CD1c-positive myeloid dendritic cell (primary cell): ENCODE measurements at regions not wholly inside any gene's neighbourhood (a gene's known extent, or its start where the extent isn't known, plus 50 kb on each side); places are given as distances from the start of the nearest gene placed in this dataset.
"Not testable (repeated sequence)": the region's sequence is repeated elsewhere in the genome, so short reads cannot be mapped to it uniquely, and the experiment has no call there.

Experiments
- DNase-seq: peaks from one replicate; pipeline ENCODE4 v3.0.0-alpha.2; 2016; ENCODE audit errors: extremely low spot score

DNA sequence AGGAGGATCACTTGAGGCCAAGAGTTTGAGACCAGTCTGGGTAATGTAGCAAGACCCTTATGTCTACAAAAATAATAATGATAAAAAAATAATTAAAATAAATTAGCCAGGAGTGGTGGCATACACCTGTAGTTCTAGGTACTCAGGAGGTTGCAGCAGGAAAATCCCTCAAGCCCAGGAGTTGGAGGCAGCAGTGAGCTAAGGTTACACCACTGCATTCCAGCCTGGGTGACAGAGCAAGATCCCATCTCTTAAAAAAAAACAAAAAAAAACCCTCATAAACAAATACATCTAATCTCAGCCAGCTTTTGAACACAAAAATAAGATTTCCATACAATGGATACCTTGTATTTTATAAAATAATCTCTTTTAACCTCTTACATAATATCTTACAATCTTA is 363.3 kb upstream of the KLF4 start:
- DNase-seq: no peak

DNA sequence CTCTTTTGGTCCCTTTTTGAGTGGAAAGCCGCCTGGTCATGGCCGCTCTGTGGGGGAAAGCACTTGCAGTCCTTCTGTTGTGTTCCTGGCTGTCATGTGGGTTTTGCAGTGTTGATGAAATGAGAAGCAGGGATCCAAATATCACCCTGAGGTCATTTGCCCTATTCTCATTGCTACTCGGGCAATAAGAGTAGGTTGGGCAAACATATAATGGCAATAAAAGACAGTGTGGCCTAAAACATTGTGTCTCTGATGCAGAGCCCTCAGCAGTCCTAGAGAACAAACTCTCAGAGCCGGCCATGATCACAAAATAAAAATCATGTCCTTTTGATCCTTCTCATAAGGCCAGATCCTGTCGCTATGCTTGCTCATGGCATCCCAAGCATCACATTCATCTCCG is 361.1 kb upstream of the KLF4 start:
- DNase-seq: no peak

DNA sequence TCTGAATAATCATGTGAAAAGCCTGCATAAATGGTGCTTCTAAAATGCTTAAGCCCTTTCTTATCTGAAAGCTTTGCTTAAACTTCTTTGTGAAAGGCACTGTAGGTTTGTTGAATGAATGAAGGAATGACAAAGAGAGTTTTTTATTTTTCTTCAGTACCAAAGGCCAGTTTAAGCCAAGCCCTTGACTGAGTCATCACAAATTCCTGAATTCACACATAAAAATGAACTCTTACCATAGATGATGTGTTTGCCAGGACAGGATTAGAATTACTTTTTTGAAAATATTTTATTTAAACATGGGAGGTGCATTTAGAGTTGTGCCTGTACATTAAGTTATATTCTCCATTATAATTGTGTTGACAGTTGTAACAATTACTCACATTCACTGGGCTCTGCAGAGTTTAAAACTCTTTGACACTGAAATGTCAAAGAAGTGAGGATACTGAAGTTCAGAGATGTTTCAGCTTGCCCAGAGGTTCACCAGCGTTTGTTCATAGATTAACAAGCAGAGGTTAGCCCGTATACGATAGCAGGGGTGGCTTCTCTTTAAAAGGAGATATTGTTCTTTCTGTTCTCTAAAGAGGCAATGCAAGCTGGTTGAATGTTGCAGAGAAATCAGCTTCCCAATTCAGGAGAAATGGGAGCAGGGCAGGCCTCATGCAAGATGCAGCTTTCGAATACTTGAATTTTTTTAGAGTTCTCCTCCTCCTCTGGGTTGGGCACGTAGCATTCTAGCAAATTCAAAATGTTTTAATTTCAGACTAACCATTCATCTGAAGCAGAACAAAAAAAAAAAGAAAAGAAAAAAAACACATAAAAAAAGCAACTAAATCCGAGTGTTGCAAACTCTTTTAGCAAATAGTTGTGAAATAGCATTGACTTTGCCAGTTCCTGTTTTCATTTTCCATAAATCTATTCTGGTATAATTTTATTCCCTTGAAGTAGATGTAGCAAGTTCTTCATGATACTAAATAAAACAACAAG is 358.7 kb upstream of the KLF4 start:
- peak; percentile 81 for DNase-seq

DNA sequence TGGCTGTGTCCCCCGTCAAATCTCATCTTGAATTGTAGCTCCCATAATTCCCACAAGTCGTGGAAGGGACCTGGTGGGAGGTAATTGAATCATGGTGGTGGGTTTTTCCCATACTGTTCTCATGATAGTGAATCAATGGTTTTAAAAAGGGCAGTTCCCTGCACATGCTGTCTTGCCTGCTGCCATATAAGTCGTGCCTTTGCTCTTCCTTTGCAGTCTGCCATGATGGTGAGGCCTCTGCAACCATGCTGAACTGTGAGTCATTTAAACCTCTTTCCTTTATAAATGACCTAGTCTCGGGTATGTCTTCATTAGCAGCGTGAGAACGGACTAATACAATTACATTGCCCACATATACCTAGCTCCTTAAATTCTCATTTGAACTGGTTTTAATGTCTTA is 353.0 kb upstream of the KLF4 start:
- no peak for DNase-seq

DNA sequence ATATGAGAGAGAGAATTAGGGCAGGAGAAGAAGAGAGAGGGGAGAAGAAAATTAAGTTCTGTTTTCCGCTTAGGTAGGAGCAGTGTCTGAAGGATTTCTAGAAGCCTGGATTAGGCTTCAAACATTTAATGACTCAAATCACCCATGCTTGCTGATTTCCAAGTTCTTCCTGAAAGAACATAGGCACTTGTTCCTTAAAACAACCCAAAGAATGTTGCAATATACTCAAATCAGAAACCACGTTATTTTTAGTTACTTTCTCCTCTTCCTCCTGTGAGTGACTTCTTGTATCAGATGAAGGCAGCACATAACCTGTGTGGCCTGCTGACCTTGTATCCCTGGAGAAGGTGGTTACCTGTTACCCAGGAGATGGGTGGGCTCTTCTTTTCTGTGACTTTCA is 351.5 kb upstream of the KLF4 start:
- DNase-seq: peak; percentile 79

DNA sequence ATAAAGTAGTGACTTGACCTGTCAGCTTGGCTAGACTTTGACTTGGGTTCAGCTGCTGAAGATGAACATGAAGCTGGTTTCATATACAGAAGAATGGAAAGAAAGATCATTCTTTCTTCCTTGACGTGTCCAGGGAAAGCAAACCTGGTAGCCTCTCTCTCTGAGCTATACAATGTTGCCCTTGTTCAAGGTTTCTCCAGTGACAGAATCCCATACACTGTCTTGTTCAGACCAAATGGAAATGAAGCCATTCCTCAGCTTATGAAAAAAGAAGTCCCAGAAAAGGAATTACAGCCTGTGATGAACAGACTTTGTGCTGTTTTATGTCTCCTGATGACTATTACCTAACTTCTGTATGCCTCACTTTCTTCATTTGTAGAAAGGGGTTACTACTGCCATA is 349.8 kb upstream of the KLF4 start:
- no peak for DNase-seq

DNA sequence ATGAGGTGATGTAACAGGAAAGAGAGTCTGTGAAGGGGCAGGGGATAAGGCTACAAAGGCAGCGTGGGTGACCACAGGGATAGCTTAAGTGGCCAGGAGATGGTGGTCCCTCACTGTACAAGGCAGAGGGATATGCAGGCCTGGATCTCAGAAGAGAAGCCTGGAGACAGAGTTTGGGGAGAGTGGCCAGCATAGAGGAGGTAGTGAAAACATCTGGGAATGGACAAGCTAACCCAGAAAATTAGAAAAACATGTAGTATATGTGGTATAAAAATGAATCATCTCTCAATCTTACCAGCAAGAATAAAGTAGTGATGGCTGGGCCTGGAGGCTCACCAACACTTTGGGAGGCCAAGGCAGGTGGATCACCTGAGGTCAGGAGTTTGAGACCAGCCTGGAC is 349.2 kb upstream of the KLF4 start:
- DNase-seq: no peak

DNA sequence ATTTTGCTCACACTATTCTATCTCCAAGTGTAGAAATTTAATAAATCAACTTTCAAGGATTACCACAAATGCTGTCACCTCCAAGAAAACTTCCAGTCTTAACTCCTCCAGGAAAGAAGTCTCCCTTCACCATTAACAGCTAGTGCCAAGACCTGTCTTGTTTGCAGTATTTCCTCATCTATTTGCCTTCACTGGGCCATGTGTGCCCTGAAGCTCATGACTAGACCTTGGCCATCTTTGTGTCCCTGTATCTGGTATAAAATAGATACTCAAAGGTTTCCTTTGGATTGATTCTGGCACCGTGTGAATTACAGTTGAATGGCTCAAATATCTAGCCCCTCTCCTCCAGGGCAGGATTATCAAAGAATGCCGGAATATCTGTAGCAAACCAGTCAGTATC is 346.7 kb upstream of the KLF4 start:
- DNase-seq: no peak

DNA sequence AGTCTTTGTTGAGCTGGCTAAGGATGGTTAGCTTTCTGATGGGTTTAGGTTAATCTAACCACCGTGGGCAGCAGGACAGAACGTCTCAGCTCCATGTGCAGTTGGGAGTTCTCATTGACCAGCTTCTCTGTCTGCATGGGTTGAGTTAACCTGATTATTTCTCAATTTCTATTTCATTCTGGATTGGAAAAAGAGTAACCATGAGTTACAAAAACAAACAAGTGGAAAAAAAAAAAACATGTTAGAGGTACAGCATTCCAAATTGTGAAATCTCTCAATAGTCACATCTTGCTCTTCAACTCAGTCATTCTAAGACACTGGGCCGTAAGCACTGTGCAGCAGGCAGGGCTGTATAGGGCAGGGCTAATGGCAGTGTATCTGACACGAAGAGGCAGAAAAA is 343.7 kb upstream of the KLF4 start:
- DNase-seq: no peak

DNA sequence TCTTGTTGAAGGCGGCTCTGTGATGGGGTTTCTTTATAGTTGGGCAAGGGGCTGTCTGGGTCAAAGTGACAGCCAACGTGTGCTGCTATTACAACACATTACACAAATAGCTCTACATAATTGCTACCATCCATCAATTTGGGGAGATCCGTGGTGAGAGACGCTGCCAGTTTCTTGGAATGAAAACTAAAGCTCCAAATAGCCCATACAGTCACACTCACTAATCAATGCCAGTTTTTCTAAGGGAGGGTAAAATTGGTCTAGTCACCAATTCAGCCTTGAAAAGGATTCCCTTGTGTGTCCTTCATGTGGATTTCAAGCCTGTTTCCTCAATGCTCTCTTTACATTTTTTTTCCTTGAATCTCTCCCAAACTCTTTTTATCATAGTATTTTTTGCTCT is 343.3 kb upstream of the KLF4 start:
- DNase-seq: no peak

DNA sequence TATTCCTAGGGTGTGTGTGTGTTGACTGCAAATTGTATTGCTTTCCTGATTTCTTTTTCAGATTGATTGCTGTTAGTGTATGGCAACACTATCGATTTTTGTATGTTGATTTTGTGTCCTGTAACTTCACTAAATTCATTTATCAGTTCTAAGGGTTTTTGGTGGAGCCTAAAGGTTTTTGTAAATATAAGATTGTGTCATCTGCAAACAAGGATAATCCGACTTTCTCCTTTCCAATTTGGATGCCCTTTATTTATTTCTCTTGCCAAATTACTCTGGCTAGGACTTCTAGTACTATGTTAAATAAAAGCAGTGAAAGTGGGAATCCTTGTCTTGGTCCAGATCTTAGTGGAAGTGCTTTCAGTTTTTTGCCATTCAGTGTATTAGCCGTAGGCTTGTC is 340.9 kb upstream of the KLF4 start:
- no peak for DNase-seq

DNA sequence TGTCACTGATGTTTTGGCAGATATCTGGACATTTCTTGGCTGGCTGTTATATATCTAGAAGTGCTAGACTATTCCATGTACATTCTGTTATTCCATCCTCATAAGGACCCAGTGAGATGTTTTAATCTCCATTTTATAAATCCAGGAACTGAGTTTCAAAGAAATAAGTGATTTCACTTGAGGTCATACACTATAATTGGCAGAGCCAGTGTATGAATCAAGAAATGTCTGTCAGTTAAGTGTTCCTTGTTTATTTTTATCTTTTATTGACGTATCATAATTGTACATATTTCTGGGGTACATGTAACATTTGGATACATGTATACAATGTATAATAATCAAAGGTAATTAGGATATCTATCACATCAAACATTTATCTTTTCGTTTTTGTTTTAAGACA is 338.3 kb upstream of the KLF4 start:
- no peak for DNase-seq

DNA sequence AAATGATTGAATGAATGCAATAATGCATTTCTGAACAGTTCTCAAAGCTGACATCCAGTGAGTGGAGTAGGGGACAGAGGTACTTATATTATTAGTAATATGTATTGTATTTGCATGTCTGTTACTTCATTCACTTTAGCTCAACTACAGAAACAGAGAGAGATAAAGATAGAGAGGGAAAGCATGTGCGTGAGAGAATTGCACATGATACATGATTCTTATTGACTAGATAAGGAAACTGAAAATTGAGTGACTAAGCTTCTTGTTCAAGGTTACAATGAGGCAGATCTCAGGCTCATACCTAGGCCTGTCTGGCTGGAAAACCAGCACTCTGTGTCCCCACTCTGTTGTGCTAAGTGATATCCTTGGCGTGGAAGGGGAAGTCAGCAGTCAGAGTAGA is 337.7 kb upstream of the KLF4 start:
- DNase-seq: no peak

DNA sequence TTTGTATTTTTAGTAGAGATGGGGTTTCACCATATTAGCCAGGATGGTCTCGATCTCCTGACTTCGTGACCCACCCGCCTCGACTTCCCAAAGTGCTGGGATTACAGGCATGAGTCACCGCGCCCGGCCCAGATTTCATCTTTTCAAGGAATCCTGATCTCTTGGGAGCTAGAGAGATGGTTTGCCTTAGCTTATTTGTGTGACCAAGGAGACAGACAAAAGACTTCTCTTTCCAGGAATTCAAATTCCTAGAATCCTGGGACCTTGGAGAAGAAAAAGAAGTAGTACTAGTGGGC is 337.1 kb upstream of the KLF4 start:
- DNase-seq: not testable (repeated sequence)

DNA sequence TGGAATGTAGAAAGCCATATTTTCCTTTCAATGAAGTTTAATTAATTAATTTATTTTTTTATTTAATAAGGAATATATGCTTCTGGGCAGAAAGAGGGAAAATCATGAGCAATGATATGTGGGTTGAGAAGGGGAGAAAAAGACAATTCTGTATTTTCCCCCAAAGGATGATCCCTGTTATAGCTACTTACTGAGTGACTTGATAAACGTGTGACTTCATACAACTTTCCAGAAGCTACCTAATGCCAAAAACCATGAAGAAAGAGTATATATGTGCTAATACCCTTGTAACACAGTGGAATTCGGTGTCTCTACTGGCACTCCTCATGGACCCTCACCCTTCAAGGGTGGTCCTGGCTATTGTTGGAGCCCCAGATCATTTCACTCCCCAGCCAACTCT is 335.0 kb upstream of the KLF4 start:
- no peak for DNase-seq

DNA sequence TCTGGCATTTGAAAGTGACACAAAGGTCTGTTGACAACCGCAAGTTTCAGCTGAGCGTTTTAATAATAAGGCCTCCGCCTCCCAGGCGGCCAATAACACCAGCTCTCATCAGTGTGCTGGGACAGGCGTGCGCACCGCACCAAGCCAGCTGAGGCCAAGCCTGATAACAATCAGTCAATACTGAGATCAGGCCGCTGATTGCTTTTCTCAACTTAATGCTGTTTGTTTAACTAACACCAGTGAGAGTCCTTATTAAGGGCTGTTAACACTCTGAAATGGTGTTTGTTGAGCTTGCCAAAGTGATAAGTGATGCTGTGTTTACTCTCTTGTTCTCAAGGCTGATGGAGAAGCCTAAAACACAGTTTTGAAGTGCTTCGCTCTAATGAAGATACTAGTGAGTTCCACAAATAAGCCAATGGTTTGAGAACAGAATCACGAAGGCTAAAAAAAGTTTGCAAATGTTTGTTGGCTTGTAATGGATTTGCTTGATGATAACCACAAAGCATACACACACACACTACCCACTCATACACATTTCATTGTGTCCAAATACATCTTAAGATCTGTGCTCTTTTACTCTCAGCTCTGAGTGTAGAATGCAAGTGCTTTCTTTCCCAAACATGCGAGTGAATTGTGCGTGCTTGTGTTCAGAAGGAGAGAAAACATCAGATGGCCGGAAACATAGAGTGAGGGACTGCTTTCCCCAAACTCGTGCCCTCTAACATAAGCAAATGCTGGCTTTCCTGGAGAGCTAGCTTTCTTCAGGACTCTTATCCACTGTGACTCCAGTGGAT is 330.4 kb upstream of the KLF4 start:
- DNase-seq: no peak

DNA sequence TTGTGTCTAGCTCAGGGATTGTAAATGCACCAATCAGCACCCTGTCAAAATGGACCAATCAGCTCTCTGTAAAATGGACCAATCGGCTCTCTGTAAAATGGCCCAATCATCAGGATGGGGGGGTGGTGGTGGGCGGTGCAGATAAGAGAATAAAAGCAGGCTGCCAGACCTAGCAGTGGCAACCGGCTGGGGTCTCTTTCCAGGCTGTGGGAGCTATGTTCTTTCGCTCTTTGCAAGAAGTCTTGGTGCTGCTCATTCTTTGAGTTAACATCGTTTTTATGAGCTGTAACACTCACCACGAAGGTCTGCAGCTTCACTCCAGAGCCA is 328.9 kb upstream of the KLF4 start:
- not testable (repeated sequence) for DNase-seq

DNA sequence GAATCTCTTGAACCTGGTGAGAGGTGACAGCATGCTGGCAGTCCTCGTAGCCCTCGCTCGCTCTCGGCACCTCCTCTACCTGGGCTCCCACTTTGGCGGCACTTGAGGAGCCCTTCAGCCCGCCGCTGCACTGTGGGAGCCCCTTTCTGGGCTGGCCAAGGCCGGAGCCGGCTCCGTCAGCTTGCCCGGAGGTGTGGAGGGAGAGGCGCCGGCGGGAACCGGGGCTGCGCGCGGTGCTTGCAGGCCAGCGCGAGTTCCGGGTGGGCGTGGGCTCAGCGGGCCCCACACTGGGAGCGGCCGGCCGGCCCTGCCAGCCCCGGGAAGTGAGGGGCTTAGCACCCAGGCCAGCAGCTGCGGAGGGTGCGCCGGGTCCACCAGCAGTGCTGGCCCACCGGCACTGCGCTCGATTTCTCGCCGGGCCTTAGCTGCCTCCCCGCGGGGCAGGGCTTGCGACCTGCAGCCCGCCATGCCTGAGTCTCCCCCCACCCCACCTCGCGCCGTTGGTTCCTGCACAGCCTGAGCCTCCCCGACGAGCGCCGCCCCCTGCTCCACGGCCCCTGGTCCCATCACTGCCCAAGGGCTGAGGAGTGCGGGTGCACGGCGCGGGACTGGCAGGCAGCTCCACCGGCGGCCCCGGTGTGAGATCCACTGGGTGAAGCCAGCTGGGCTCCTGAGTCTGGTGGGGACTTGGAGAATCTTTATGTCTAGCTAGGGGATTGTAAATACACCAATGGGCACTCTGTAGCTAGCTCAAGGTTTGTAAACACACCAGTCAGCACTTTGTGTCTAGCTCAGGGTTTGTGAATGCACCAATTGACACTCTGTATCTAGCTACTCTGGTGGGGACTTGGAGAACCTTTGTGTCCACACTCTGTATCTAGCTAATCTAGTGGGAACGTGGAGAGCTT is 328.3 kb upstream of the KLF4 start:
- DNase-seq: not testable (repeated sequence)

DNA sequence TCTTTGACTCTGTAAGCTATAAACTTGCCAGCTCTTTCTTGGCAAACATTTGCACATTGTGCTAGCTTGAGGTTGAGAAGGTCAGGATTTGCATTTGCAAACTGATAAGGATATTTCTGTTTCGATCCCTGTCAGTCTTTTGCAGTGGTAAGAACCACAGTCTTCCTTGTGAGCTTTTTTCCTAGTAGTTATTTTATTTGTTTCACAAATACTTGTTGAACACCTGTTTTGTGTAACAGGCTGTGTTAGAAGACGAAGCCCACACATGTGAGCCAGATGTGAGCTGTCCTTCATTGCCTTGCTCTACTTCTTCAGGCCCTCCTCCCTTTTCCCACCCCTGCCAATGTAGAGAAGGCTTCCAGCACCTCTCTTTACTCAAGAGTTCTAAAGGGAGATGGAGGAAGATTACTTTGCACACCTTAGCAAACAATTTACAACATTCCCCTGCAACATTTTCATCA is 327.0 kb upstream of the KLF4 start:
- DNase-seq: no peak

DNA sequence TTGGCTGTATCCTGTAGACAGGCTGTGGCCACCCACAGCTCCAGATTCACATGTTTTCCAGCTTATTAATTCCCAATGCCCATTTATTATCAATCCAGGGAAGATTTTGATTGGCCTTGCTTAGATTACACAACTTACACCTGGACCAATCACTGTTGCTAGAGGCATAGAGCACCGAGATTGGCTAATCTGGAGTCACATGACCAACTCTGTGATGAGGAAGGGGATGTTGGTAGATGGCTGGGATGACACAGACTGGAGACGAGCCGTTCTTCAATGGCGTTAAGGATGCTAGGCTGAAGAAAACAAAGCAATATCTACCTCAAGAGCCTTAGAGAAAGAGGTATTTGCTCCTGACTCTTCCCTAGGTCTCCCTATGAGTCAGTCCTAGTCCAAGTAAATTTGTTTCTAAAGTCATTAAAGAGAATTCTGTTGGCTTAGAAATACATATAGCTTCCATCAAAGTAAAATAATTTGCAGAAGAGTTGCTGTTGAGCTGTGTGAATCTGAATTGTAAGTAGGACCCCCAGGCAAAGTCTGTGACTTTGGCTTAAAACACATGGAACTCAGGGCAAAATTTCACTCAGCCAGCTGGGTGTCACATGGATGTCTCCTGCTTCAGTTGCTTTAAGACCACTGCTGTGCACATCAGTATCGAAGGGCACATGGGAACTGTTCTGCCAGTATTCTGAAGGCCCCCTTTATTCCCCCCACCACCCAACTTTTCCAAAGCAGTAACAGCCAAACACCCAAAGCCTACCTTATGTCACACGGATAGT is 326.4 kb upstream of the KLF4 start:
- DNase-seq: no peak

DNA sequence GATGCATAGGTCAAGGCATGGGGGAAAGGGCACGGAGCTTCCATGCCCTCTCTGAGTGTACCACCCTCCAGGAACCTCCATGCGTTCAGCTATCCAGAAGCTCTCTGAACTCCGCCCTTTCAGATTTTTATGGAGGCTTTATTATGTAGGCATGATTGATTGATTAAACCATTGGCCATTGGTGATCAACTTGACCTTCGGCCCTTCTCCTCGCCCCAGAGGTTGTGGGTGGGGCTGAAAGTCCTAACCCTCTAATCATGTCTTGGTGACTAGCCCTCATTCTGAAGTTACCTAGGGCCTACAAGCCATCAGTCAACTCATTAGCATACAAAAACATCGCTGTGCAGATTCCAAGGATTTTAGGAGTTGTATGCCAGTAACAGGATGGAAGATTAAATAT is 323.7 kb upstream of the KLF4 start:
- no peak for DNase-seq
